ENCODE measurements at regions not wholly inside any gene's neighbourhood (a gene's known extent, or its start where the extent isn't known, plus 50 kb on each side); places are given as distances from the start of the nearest gene placed in this dataset.

DNA sequence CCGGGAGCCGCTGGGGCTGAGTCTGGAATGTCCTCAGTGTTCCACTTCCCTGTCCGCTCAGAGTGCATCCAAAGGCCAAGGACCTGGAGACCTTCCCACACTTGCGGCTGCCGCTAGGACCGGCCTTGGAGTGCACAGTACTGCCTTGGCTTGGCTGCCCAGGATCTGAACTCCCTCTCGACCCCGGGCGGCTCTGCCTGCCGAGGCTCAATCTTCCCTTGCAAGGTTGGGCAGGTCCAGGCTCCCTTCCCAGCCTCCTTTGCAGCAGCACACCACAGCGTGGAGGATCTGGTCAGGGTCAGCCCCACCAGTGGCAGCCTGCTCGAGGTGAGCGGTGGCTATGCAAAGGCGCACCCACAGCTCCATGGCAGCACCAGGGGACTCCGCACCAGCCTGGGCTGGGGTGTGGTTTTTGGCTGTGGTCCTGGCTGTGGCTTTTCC lies 69.2 kb downstream of the PLXNA1 start:
- no peaks in the 10 kb centered on the region for H3K36me3 ChIP-seq (ENCODE audit: control insufficient read depth in 2 of 2, extremely low read depth in 1 of 2, insufficient read depth in 2 of 2, low read length in 2 of 2)
- no TSS peak for BruUV-seq (replicated peaks)
- H3K4me1 ChIP-seq (ENCODE audit: control insufficient read depth, extremely low read depth, insufficient read depth, low read length): no peaks in the 10 kb centered on the region
- no peak overlapping the region for H3K4me3 ChIP-seq (replicated peaks in 1 of 3; ENCODE audit: insufficient read depth in 1 of 3, low read depth in 1 of 3, low read length in 3 of 3)
- H2AFZ ChIP-seq (ENCODE audit: low read depth, low read length): no peak overlapping the region
- no peaks in the 10 kb centered on the region for H3K79me2 ChIP-seq (ENCODE audit: control insufficient read depth, insufficient read depth, low read length)
- H3K27ac ChIP-seq (ENCODE audit: insufficient read depth, low read depth, low read length): no peak overlapping the region
- dilution Hi-C loops (cut with MboI; ENCODE audit: extremely low pct_ligation_motif_present, low sequenced_read_pairs) (no loop called here), intact Hi-C loops (cut with micrococcal nuclease) (no loop called here)
- DNase-seq (ENCODE audit: low read depth, low spot score): no peak
- H3K4me2 ChIP-seq (ENCODE audit: insufficient read depth, low read length): no peak overlapping the region
- no peak for FAIRE-seq
- no peaks in the 10 kb centered on the region for H4K20me1 ChIP-seq (replicated peaks; ENCODE audit: control insufficient read depth, extremely low read depth, insufficient read depth, low read length)
- ChIA-PET POLR2A (no interaction called here), CTCF (no interaction called here)
- no peak overlapping the region for H3K9ac ChIP-seq (replicated peaks; ENCODE audit: extremely low read depth, insufficient read depth, low read length)
- no peaks in the 10 kb centered on the region for H3K9me3 ChIP-seq (replicated peaks; ENCODE audit: control insufficient read depth, insufficient read depth, low read length)
- no peaks in the 10 kb centered on the region for H3K27me3 ChIP-seq (ENCODE audit: control insufficient read depth in 2 of 2, insufficient read depth in 2 of 2, low read length in 2 of 2)
- H3K9me1 ChIP-seq (replicated peaks; ENCODE audit: control insufficient read depth, extremely low read depth, insufficient read depth, low read length): no peaks in the 10 kb centered on the region
- TF ChIP-seq POLR2AphosphoS5 (IDR thresholded peaks at IDR 0.05; ENCODE audit: insufficient read depth, low read depth, low read length): no peak
- no peak for TF ChIP-seq EZH2 (IDR thresholded peaks at IDR 0.05; ENCODE audit: borderline replicate concordance, low read depth, low read length, severe bottlenecking)
- TF ChIP-seq, protein P1, sequence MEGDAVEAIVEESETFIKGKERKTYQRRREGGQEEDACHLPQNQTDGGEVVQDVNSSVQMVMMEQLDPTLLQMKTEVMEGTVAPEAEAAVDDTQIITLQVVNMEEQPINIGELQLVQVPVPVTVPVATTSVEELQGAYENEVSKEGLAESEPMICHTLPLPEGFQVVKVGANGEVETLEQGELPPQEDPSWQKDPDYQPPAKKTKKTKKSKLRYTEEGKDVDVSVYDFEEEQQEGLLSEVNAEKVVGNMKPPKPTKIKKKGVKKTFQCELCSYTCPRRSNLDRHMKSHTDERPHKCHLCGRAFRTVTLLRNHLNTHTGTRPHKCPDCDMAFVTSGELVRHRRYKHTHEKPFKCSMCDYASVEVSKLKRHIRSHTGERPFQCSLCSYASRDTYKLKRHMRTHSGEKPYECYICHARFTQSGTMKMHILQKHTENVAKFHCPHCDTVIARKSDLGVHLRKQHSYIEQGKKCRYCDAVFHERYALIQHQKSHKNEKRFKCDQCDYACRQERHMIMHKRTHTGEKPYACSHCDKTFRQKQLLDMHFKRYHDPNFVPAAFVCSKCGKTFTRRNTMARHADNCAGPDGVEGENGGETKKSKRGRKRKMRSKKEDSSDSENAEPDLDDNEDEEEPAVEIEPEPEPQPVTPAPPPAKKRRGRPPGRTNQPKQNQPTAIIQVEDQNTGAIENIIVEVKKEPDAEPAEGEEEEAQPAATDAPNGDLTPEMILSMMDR (IDR thresholded peaks at IDR 0.05; ENCODE audit: extremely low read depth in 1 of 2, insufficient read depth in 1 of 2, low read depth in 1 of 2, low read length in 2 of 2): no peak
- no peak for TF ChIP-seq GATA2 (IDR thresholded peaks at IDR 0.05; ENCODE audit: insufficient read depth, insufficient read length, low read depth, low read length)
- TF ChIP-seq, protein P2, sequence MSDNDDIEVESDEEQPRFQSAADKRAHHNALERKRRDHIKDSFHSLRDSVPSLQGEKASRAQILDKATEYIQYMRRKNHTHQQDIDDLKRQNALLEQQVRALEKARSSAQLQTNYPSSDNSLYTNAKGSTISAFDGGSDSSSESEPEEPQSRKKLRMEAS (IDR thresholded peaks at IDR 0.05; ENCODE audit: insufficient read depth, insufficient read length): no peak
- TF ChIP-seq MYC (IDR thresholded peaks at IDR 0.05; ENCODE audit: low read depth, low read length): no peak
- no peak for TF ChIP-seq FOS (IDR thresholded peaks at IDR 0.05; ENCODE audit: borderline replicate concordance, insufficient read depth, low read length)
- no peak for TF ChIP-seq POLR2A (IDR thresholded peaks at IDR 0.05; ENCODE audit: low read depth, low read length)
- TF ChIP-seq JUN (IDR thresholded peaks at IDR 0.05; ENCODE audit: borderline replicate concordance, insufficient read depth, insufficient read length, low read depth): no peak
